HFFc6 (cell line): ENCODE measurements at regions not wholly inside any gene's neighbourhood (a gene's known extent, or its start where the extent isn't known, plus 50 kb on each side); places are given as distances from the start of the nearest gene placed in this dataset.

ENCODE experiments used
- DNase-seq: peaks from one replicate; pipeline ENCODE4 v3.0.0-alpha.2; 2018
- H3K27ac Mint-ChIP-seq: 2 replicates; pipeline ENCODE4 v1.8.0; 2020; ENCODE audit warnings: mild to moderate bottlenecking, mixed read lengths
- H3K27me3 Mint-ChIP-seq: 2 replicates; pipeline ENCODE4 v1.8.0; 2021; ENCODE audit warnings: mild to moderate bottlenecking, moderate library complexity, mixed read lengths; ENCODE audit not compliant: insufficient read depth
- H3K36me3 Mint-ChIP-seq: 2 replicates; pipeline ENCODE4 v1.8.0; 2021; ENCODE audit warnings: low read depth, mixed read lengths
- H3K4me1 Mint-ChIP-seq: 2 replicates; pipeline ENCODE4 v1.8.0; 2020; ENCODE audit warnings: low read depth, mixed read lengths
- H3K4me3 Mint-ChIP-seq: 2 replicates; pipeline ENCODE4 v1.8.0; 2020; ENCODE audit warnings: mild to moderate bottlenecking, moderate library complexity, mixed read lengths
- H3K9me3 Mint-ChIP-seq: 2 replicates; pipeline ENCODE4 v1.8.0; 2020; ENCODE audit warnings: mild to moderate bottlenecking, mixed read lengths
- CTCF ChIP-seq: fragments of 200-600 bp; sonication (generic); IDR thresholded peaks from 2 replicates; pipeline ENCODE4 v1.5.0; 2021; ENCODE audit warnings: antibody characterized with exemption, mild to moderate bottlenecking

DNA sequence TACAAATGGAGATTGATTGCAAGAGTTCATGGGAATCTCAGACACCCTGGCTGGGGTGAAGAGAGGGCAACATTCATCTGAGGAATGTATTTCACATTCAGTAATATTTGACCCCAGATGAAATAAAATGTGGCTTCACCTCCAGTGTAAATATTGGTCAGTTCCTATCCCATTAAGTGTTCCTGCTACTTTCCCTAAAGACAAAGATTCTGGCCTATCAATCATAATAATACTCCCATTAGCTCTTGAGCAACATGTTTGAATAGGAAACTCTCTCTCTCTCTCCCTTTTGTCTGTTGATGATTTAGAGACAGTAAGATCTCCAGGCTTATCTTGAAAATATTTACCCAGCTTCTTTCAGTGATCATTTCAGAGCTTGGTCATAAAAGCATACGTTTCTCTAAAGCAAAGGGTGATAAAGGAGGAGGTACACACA is 70.1 kb downstream of the KCNJ2 start:
- Mint-ChIP-seq H3K27me3 (no peaks in the 10 kb centered on the region), H3K4me1 (no peaks in the 10 kb centered on the region), H3K4me3 (no peak overlapping the region), H3K27ac (no peak overlapping the region), H3K36me3 (no peaks in the 10 kb centered on the region), H3K9me3 (peaks cover 27% of the 10 kb centered on the region)
- no peak for TF ChIP-seq CTCF
- DNase-seq, result no peak

GRCh38 chr17:70241071-70241470 is 71.7 kb downstream of the KCNJ2 start:
- H3K4me3 Mint-ChIP-seq, result no peak overlapping the region
- H3K9me3 Mint-ChIP-seq, result peaks cover 25% of the 10 kb centered on the region
- no peaks in the 10 kb centered on the region for H3K27me3 Mint-ChIP-seq
- TF ChIP-seq CTCF, result no peak
- no peaks in the 10 kb centered on the region for H3K4me1 Mint-ChIP-seq
- H3K36me3 Mint-ChIP-seq, result no peaks in the 10 kb centered on the region
- no peak for DNase-seq
- no peak overlapping the region for H3K27ac Mint-ChIP-seq

GRCh38 chr17:70242781-70243437 is 73.6 kb downstream of the KCNJ2 start:
- peaks cover 11% of the 10 kb centered on the region for H3K9me3 Mint-ChIP-seq
- no peaks in the 10 kb centered on the region for H3K27me3 Mint-ChIP-seq
- H3K4me1 Mint-ChIP-seq, result no peaks in the 10 kb centered on the region
- H3K36me3 Mint-ChIP-seq, result no peaks in the 10 kb centered on the region
- no peak for DNase-seq
- no peak overlapping the region for H3K27ac Mint-ChIP-seq
- no peak overlapping the region for H3K4me3 Mint-ChIP-seq
- TF ChIP-seq CTCF, result no peak

DNA sequence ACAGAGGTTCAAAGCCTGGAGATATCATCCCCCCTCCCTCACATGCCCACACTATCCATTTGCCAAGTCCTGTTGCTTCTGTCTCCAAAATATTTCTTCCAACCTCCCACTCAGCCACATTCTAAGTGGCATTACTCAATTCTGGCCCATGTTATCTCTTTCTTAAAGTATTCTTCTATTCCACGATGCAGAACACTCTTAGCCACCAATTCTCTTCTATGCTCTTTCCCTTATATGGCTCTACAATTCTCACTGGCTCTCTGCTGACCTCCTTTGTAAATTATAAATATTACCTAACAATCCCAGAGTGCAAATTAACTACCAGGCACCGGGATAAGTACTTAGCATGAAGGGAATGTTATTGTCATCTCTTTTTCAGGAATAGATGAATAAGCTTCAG is 82.4 kb downstream of the KCNJ2 start:
- TF ChIP-seq CTCF, result no peak
- peaks cover 2% of the 10 kb centered on the region; the same call in 1 of the 2 replicates for H3K27me3 Mint-ChIP-seq
- no peak overlapping the region for H3K4me3 Mint-ChIP-seq
- H3K36me3 Mint-ChIP-seq, result no peaks in the 10 kb centered on the region
- H3K27ac Mint-ChIP-seq, result no peak overlapping the region
- H3K9me3 Mint-ChIP-seq, result peaks cover 14% of the 10 kb centered on the region; the same call in 1 of the 2 replicates
- DNase-seq, result no peak
- H3K4me1 Mint-ChIP-seq, result no peaks in the 10 kb centered on the region

DNA sequence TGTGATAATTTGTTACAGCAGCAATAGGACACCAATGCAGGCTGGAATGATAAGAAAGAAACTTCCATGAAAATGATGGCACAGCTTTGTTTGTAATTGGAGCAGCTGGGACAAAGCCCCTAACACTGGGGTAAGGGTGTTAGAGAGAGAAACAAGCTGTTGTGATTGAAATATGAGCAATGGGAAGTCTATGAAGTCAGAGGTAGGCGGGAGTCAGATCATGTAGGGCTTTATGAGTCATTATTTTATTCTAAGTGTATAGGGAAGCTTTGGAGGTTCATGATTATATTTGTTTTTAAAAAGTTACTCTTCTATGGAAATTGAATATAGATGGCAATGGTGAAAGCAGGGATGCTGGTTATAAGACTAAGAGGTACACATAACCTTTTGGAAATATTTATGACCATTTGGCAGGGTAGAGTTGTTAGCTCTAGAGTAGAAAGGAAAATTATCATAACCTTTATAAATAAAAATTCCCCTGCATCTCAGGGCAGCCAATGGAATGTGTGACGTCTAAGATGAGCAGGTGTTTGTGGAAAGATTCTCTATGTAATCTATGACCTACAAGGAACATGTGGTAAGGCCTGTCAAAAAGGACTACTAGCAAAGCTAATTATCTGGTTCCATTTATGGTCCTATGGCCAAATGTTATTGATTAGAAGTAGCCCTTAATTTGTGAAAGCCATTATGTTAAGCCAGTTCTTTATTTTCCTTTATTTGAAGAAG is 85.6 kb downstream of the KCNJ2 start:
- no peak overlapping the region for H3K27ac Mint-ChIP-seq
- no peaks in the 10 kb centered on the region for H3K4me1 Mint-ChIP-seq
- no peak for TF ChIP-seq CTCF
- H3K27me3 Mint-ChIP-seq, result peaks cover 2% of the 10 kb centered on the region; the same call in 1 of the 2 replicates
- DNase-seq, result no peak
- H3K4me3 Mint-ChIP-seq, result no peak overlapping the region
- peaks cover 21% of the 10 kb centered on the region; the same call in 1 of the 2 replicates for H3K9me3 Mint-ChIP-seq
- H3K36me3 Mint-ChIP-seq, result no peaks in the 10 kb centered on the region
